Liver (tissue), 3 donors: ENCODE measurements at regions not wholly inside any gene's neighbourhood (a gene's known extent, or its start where the extent isn't known, plus 50 kb on each side); places are given as distances from the start of the nearest gene placed in this dataset.

ENCODE experiments used
- HNF4G ChIP-seq: IDR thresholded peaks from 2 replicates; pipeline ENCODE4 v1.6.1; 2016; ENCODE audit warnings: antibody characterized with exemption
- JUND ChIP-seq, 2 donors: IDR thresholded peaks; 2 replicates each; pipeline ENCODE4 v1.6.1; 2016; ENCODE audit warnings: antibody characterized with exemption in 2 of 2
- NR2F2 ChIP-seq: IDR thresholded peaks from 2 replicates; pipeline ENCODE4 v1.6.1; 2016; ENCODE audit warnings: antibody characterized with exemption
- SP1 ChIP-seq: IDR thresholded peaks from 2 replicates; pipeline ENCODE4 v1.6.1; 2018; ENCODE audit warnings: antibody characterized with exemption, mild to moderate bottlenecking
- TAF1 ChIP-seq: conservative IDR thresholded peaks from 2 replicates; pipeline ENCODE4 v1.6.1; 2016; ENCODE audit warnings: antibody characterized with exemption, mild to moderate bottlenecking
- TF ChIP-seq, protein P1 (sequence below): fragments of 150-350 bp; IDR thresholded peaks from 2 replicates; pipeline ENCODE4 v1.5.1; 2017; ENCODE audit warnings: improper control_type of control experiment, low read depth, low read length; ENCODE audit not compliant: missing input control
- TF ChIP-seq, protein P2 (sequence below): IDR thresholded peaks from 2 replicates; pipeline ENCODE4 v1.6.1; 2016; ENCODE audit warnings: antibody characterized with exemption
- donor health status: healthy.
- donor health status: healthy.

DNA sequence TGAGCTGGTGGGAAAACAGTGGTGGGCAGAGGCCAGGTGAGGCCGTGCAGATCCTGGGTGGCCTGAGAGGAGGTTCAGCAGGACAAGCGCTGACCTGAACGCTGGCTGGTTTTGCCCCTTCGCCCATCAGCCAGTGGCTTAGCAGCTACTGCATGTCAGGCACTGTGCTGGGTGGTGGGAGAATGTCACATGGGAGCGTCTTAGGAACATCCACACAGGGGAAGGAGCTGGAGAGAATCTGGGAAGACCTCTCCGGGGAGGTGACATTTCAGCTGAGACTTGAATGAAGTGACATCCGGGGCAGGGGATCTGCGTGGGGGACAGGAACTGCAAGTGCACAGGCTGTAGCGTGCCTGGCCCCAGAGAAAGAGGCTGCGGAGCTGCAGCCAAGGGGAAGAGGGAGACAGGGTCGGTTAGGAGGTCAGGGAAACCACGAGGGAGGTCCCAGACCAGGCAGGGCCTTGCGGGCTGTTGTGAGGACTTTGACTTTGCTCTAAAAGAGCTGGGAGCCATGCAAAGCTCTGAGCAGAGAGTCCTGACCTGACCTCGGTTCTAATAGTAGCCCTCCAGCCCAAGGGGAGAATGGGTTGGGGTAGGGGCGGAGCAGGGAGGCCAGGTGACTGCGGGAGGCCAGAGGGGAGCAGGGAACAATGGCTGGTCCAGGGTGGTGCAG, 156.8 kb upstream of the PTPN1 start:
- TF ChIP-seq SP1 (no peak), TAF1 (no peak), HNF4G (no peak), NR2F2 (peak; percentile 50), JUND (IDR thresholded peaks at IDR 0.05) (no peak)
- TF ChIP-seq, protein P1, sequence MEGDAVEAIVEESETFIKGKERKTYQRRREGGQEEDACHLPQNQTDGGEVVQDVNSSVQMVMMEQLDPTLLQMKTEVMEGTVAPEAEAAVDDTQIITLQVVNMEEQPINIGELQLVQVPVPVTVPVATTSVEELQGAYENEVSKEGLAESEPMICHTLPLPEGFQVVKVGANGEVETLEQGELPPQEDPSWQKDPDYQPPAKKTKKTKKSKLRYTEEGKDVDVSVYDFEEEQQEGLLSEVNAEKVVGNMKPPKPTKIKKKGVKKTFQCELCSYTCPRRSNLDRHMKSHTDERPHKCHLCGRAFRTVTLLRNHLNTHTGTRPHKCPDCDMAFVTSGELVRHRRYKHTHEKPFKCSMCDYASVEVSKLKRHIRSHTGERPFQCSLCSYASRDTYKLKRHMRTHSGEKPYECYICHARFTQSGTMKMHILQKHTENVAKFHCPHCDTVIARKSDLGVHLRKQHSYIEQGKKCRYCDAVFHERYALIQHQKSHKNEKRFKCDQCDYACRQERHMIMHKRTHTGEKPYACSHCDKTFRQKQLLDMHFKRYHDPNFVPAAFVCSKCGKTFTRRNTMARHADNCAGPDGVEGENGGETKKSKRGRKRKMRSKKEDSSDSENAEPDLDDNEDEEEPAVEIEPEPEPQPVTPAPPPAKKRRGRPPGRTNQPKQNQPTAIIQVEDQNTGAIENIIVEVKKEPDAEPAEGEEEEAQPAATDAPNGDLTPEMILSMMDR = no peak
- TF ChIP-seq, protein P2, sequence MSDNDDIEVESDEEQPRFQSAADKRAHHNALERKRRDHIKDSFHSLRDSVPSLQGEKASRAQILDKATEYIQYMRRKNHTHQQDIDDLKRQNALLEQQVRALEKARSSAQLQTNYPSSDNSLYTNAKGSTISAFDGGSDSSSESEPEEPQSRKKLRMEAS = no peak
